Choroid plexus epithelial cell (primary cell): ENCODE measurements at regions not wholly inside any gene's neighbourhood (a gene's known extent, or its start where the extent isn't known, plus 50 kb on each side); places are given as distances from the start of the nearest gene placed in this dataset.

ENCODE experiments used
- DNase-seq: peaks from one replicate; pipeline ENCODE4 v3.0.0-alpha.2; 2010; ENCODE audit warnings: low read depth
- H3K4me3 ChIP-seq: 2 replicates; pipeline ENCODE4 v1.5.1; 2011; ENCODE audit warnings: low read depth, mild to moderate bottlenecking, control low read depth, low read length, moderate library complexity
- TF ChIP-seq, protein P1 (sequence below): conservative IDR thresholded peaks from 2 replicates; pipeline ENCODE4 v1.5.1; 2011; ENCODE audit warnings: low read depth, mild to moderate bottlenecking, control low read depth, inconsistent platforms, low read length, moderate library complexity

DNA sequence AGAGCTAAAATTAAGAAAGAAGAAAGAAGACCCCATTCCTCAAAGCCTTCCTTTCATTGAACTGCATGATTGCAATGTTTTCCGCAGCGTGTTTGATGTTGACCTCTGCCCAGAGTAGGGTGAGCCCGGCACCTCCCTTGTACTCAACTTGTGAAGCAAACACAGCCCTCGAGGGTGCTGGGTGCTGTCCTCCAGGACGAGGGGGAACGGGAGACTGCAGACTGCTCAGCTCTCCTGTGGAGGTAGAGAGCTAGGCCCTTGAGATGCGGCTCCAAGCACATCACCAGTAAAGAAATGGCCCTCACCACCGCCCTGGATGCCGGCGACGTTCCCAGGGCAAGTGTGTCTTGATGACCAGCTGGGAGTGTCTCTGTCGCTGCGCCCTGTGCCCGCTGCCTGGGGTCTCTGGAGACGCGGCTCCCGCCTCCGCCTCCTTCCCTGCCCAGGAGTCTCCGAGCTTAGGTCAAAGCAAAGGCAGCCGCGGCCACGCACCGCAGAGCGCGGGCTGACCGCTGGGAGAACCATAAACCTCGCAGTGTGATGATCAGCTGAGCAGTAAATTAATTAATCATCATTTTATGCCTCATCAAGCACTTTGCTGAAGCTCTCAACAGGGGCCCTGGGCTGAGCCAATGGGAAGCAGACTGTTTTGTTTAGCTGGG, 108.7 kb downstream of the IRX2 start:
- H3K4me3 ChIP-seq = no peak overlapping the region
- TF ChIP-seq, protein P1, sequence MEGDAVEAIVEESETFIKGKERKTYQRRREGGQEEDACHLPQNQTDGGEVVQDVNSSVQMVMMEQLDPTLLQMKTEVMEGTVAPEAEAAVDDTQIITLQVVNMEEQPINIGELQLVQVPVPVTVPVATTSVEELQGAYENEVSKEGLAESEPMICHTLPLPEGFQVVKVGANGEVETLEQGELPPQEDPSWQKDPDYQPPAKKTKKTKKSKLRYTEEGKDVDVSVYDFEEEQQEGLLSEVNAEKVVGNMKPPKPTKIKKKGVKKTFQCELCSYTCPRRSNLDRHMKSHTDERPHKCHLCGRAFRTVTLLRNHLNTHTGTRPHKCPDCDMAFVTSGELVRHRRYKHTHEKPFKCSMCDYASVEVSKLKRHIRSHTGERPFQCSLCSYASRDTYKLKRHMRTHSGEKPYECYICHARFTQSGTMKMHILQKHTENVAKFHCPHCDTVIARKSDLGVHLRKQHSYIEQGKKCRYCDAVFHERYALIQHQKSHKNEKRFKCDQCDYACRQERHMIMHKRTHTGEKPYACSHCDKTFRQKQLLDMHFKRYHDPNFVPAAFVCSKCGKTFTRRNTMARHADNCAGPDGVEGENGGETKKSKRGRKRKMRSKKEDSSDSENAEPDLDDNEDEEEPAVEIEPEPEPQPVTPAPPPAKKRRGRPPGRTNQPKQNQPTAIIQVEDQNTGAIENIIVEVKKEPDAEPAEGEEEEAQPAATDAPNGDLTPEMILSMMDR = no peak
- DNase-seq = no peak

DNA sequence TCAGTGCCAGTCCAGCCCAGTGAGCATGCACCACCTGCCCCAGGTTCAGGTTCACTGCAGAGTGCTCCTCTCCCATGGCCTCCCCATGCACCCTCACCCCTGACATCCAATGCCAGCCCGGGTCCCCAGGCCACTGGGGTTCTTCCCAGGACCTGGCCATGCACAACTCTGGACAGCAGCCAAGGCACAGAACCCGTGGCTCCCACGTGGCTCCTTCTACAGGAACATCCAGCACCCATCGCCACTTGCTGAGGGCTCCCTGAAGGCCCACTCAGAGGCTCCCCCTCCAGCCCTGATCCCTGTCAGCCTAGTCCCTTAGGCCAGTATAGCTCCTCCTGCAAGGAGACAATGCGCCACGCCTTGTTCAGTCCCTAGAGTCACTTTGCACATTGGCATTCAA, 110.8 kb downstream of the IRX2 start:
- TF ChIP-seq, protein P1 = no peak
- no peak overlapping the region for H3K4me3 ChIP-seq
- no peak for DNase-seq

GRCh38 chr5:2639425-2639824, 112.1 kb downstream of the IRX2 start:
- TF ChIP-seq, protein P1 = no peak
- no peak for DNase-seq
- no peak overlapping the region for H3K4me3 ChIP-seq

DNA sequence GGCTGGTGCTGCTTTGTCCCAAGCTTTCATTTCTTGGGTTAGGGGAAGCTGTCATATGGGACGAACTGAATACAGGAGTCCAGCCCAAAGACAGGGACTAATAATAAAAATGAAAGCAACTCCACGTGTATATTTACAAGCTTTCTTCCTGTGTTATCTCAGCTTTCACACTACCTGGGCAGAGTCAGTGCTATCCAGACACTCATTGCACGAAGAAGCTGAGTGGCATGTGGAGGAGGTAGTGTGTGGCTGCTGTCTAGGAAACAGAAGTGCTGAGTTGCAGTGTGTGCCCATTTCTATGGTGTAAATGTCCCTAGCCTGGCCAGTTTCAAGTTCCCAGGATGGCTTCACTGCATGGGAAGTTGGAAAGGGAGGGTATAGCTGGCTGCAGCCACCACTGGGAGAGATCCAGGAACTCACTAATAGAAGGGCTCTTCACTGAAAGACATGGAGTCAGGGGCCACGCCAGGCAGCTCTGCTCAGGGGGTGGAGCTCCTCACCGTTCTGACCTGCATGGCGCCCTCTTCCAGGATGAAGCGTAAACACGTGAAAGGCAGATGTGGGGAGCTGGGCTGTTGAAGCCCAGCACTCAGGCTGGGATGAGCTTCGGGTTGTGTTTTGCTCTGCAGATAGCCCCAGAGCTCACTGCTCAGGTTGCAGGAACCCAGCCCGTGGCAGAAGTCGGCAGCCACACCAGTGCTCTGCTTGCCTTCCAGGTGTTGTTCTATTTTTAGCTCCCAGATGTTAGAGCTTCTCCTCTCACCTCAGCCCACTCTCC, 116.9 kb downstream of the IRX2 start:
- no peak for DNase-seq
- no peak overlapping the region for H3K4me3 ChIP-seq
- TF ChIP-seq, protein P1 = no peak

DNA sequence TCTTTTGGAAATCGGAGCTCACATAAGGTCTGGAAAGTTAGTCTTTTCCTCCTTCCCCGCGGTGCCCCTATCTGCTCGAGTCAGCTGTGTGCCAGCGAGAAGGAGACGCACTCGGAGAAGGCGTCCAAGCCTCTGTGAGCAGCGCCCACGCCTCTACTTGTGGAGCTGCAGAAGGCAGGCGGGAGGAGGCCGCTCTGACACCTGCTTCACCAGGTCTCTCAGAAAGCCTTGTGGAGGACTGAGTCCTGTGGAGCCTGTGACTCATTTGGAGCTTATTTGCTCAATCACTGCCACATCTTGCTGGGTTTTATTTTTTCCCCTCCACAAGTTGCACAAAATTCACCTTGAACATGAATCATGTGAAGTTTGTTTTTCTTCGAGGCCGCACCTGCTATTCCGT, 117.5 kb downstream of the IRX2 start:
- no peak for DNase-seq
- TF ChIP-seq, protein P1 = no peak
- H3K4me3 ChIP-seq = no peak overlapping the region

DNA sequence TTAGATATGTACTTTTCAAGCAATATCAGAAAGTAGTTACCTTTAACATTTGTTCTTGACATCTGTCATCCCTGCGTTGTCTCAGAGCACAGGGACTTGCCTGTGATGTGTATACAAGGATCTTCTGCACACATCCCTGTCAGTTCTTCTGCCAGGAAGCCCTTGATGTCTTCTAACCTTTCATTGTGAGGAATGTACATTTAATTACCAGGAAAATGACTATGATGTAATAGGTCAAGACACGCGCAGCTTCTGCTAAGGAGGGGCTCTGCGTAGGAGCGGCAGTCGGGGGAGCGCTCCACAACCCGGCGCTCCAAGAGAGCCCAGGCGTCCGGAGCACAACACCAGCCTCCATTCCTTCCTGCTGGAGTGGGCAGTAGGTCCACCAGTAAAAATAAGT, 119.7 kb downstream of the IRX2 start:
- TF ChIP-seq, protein P1 = no peak
- H3K4me3 ChIP-seq = no peak overlapping the region
- DNase-seq = no peak

DNA sequence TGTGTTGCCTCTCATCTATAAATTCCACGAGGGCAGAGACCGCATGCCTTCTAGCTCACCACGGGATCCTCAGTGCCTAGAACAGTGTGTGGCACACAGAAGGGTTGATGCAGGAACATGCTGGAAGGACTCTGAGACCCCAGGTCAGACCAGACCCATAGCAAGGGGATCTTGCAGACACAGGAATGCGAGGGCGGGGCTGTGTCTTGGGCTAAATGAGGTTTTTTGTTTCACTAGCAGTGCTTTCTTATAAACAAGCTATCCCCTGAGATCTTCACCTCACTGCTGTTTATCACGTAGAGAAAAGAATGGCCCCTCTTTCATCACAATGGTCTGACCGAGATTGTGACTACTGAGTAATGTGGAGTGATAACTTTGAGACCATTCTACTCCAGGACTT, 122.4 kb downstream of the IRX2 start:
- H3K4me3 ChIP-seq = no peak overlapping the region
- TF ChIP-seq, protein P1 = no peak
- DNase-seq = no peak
